Liver (tissue), 8 donors: ENCODE measurements at regions not wholly inside any gene's neighbourhood (a gene's known extent, or its start where the extent isn't known, plus 50 kb on each side); places are given as distances from the start of the nearest gene placed in this dataset.

Experiments
- DNase-seq: peaks from one replicate; pipeline ENCODE4 v3.0.0-alpha.2; 2017; ENCODE audit warnings: low spot score
- H3K27ac ChIP-seq, 2 donors: one replicate each; pipeline ENCODE4 v1.7.0; 2013; ENCODE audit warnings: inconsistent platforms in 2 of 2, low read length in 2 of 2, control low read depth in 1 of 2, low read depth in 1 of 2, mild to moderate bottlenecking in 1 of 2
- H3K27me3 ChIP-seq, 4 donors: one replicate each; pipeline versions ENCODE4 v1.6.1 to v1.7.0; 2013; ENCODE audit warnings: low read length in 3 of 4, inconsistent platforms in 1 of 4, mild to moderate bottlenecking in 1 of 4, moderate library complexity in 1 of 4; ENCODE audit not compliant: control insufficient read depth in 4 of 4, insufficient read depth in 4 of 4
- H3K36me3 ChIP-seq, 4 donors: one replicate each; pipeline versions ENCODE4 v1.6.1 to v1.7.0; 2013; ENCODE audit warnings: low read length in 3 of 4, mild to moderate bottlenecking in 3 of 4, low read depth in 1 of 4, moderate library complexity in 1 of 4; ENCODE audit not compliant: control insufficient read depth in 4 of 4, insufficient read depth in 3 of 4
- H3K4me1 ChIP-seq, 4 donors: one replicate each; pipeline versions ENCODE4 v1.6.1 to v1.7.0; 2013; ENCODE audit warnings: low read length in 3 of 4, mild to moderate bottlenecking in 3 of 4, moderate library complexity in 1 of 4; ENCODE audit not compliant: control insufficient read depth in 4 of 4, insufficient read depth in 4 of 4
- H3K4me3 ChIP-seq, 3 donors: one replicate each; pipeline versions ENCODE4 v1.6.1 to v1.7.0; 2013; ENCODE audit warnings: low read length in 3 of 3, control low read depth in 1 of 3, low read depth in 1 of 3, mild to moderate bottlenecking in 1 of 3
- H3K9ac ChIP-seq, 2 donors: one replicate each; pipeline ENCODE4 v1.7.0; 2013; ENCODE audit warnings: low read length in 2 of 2, mild to moderate bottlenecking in 2 of 2, moderate library complexity in 2 of 2, control low read depth in 1 of 2, low read depth in 1 of 2
- H3K9me3 ChIP-seq, 4 donors: one replicate each; pipeline versions ENCODE4 v1.6.1 to v1.7.0; 2013; ENCODE audit warnings: low read length in 3 of 4; ENCODE audit not compliant: control insufficient read depth in 4 of 4
- CTCF ChIP-seq: fragments of 150-350 bp; IDR thresholded peaks from 2 replicates; pipeline ENCODE4 v1.5.1; 2017; ENCODE audit warnings: improper control_type of control experiment, low read depth, low read length; ENCODE audit not compliant: missing input control
- EGR1 ChIP-seq, 2 donors: IDR thresholded peaks; 2 replicates each; pipeline ENCODE4 v1.6.1; 2016 to 2018; ENCODE audit warnings: antibody characterized with exemption in 2 of 2, low read depth in 2 of 2
- FOXA1 ChIP-seq: IDR thresholded peaks from 2 replicates; pipeline ENCODE4 v1.6.1; 2016; ENCODE audit warnings: antibody characterized with exemption
- FOXA2 ChIP-seq: IDR thresholded peaks from 2 replicates; pipeline ENCODE4 v1.6.1; 2016; ENCODE audit warnings: antibody characterized with exemption
- GABPA ChIP-seq, 2 donors: IDR thresholded peaks in 1 of 2; conservative IDR thresholded peaks in 1 of 2; 2 replicates each; pipeline ENCODE4 v1.6.1; 2016; ENCODE audit warnings: antibody characterized with exemption in 2 of 2, mild to moderate bottlenecking in 1 of 2, moderate library complexity in 1 of 2
- HNF4A ChIP-seq, 2 donors: conservative IDR thresholded peaks; 2 replicates each; pipeline ENCODE4 v1.6.1; 2016; ENCODE audit warnings: antibody characterized with exemption in 2 of 2, mild to moderate bottlenecking in 2 of 2
- HNF4G ChIP-seq: IDR thresholded peaks from 2 replicates; pipeline ENCODE4 v1.6.1; 2016; ENCODE audit warnings: antibody characterized with exemption
- JUND ChIP-seq, 2 donors: IDR thresholded peaks; 2 replicates each; pipeline ENCODE4 v1.6.1; 2016; ENCODE audit warnings: antibody characterized with exemption in 2 of 2
- MAX ChIP-seq: IDR thresholded peaks from 2 replicates; pipeline ENCODE4 v1.6.1; 2016; ENCODE audit warnings: antibody characterized with exemption
- NR2F2 ChIP-seq: IDR thresholded peaks from 2 replicates; pipeline ENCODE4 v1.6.1; 2016; ENCODE audit warnings: antibody characterized with exemption
- RAD21 ChIP-seq, 2 donors: IDR thresholded peaks; 2 replicates each; pipeline ENCODE4 v1.6.1; 2016; ENCODE audit warnings: antibody characterized with exemption in 2 of 2, mild to moderate bottlenecking in 2 of 2
- RXRA ChIP-seq, 2 donors: IDR thresholded peaks; 2 replicates each; pipeline ENCODE4 v1.6.1; 2017 to 2018; ENCODE audit warnings: antibody characterized with exemption in 2 of 2, mild to moderate bottlenecking in 1 of 2
- SP1 ChIP-seq: IDR thresholded peaks from 2 replicates; pipeline ENCODE4 v1.6.1; 2018; ENCODE audit warnings: antibody characterized with exemption, mild to moderate bottlenecking
- TAF1 ChIP-seq: conservative IDR thresholded peaks from 2 replicates; pipeline ENCODE4 v1.6.1; 2016; ENCODE audit warnings: antibody characterized with exemption, mild to moderate bottlenecking
- YY1 ChIP-seq: IDR thresholded peaks from 2 replicates; pipeline ENCODE4 v1.6.1; 2016; ENCODE audit warnings: antibody characterized with exemption, mild to moderate bottlenecking
- ZBTB33 ChIP-seq: IDR thresholded peaks from 2 replicates; pipeline ENCODE4 v1.6.1; 2016; ENCODE audit warnings: antibody characterized with exemption
- WGBS: extraction: QIAGEN DNeasy Blood & Tissue Kit; methylation state at CpG from one replicate; pipeline ENCODE4 v1.1.7; 2013; 5-methylcytosine and 5-hydroxymethylcytosine counted together
- TF ChIP-seq, protein P1 (sequence below): IDR thresholded peaks from 2 replicates; pipeline ENCODE4 v1.6.1; 2016; ENCODE audit warnings: antibody characterized with exemption
- TF ChIP-seq, protein P2 (sequence below): IDR thresholded peaks from 2 replicates; pipeline ENCODE4 v1.6.1; 2016; ENCODE audit warnings: antibody characterized with exemption, mild to moderate bottlenecking
- donor health status: healthy.
- donor health status: healthy.
- donor health status: healthy.
- donor health status: healthy.
- donor health status: healthy.

GRCh38 chr11:69430566-69430965 lies 50.9 kb upstream of the LINC01488 start:
- Histone ChIP-seq H3K9me3 (no peaks in the 10 kb centered on the region), H3K9ac (no peak overlapping the region), H3K27ac (peak overlapping the region in 1 of 2 donors; percentile 47), H3K4me1 (peaks cover 20 to 32% (median 26%) of the 10 kb centered on the region in 4 donors), H3K27me3 (no peaks in the 10 kb centered on the region), H3K36me3 (no peaks in the 10 kb centered on the region), H3K4me3 (no peak overlapping the region)
- 44% methylated on average over 5 of the region's 5 CpGs for WGBS
- no peak for DNase-seq
- TF ChIP-seq MAX: no peak
- peak; percentile 69 for TF ChIP-seq YY1
- TF ChIP-seq NR2F2: peak; percentile 79
- peak; percentile 76 for TF ChIP-seq SP1
- TF ChIP-seq CTCF: no peak
- TF ChIP-seq ZBTB33: no peak
- peak; percentile 95 to 97 for TF ChIP-seq JUND (IDR thresholded peaks at IDR 0.05)
- peak; percentile 82 for TF ChIP-seq FOXA2
- TF ChIP-seq, protein P1, sequence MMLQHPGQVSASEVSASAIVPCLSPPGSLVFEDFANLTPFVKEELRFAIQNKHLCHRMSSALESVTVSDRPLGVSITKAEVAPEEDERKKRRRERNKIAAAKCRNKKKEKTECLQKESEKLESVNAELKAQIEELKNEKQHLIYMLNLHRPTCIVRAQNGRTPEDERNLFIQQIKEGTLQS: no peak
- TF ChIP-seq, protein P2, sequence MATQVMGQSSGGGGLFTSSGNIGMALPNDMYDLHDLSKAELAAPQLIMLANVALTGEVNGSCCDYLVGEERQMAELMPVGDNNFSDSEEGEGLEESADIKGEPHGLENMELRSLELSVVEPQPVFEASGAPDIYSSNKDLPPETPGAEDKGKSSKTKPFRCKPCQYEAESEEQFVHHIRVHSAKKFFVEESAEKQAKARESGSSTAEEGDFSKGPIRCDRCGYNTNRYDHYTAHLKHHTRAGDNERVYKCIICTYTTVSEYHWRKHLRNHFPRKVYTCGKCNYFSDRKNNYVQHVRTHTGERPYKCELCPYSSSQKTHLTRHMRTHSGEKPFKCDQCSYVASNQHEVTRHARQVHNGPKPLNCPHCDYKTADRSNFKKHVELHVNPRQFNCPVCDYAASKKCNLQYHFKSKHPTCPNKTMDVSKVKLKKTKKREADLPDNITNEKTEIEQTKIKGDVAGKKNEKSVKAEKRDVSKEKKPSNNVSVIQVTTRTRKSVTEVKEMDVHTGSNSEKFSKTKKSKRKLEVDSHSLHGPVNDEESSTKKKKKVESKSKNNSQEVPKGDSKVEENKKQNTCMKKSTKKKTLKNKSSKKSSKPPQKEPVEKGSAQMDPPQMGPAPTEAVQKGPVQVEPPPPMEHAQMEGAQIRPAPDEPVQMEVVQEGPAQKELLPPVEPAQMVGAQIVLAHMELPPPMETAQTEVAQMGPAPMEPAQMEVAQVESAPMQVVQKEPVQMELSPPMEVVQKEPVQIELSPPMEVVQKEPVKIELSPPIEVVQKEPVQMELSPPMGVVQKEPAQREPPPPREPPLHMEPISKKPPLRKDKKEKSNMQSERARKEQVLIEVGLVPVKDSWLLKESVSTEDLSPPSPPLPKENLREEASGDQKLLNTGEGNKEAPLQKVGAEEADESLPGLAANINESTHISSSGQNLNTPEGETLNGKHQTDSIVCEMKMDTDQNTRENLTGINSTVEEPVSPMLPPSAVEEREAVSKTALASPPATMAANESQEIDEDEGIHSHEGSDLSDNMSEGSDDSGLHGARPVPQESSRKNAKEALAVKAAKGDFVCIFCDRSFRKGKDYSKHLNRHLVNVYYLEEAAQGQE: peak; percentile 78
- TF ChIP-seq RAD21 (IDR thresholded peaks at IDR 0.05): peak; percentile 67 to 68
- TF ChIP-seq HNF4A (conservative IDR thresholded peaks at IDR 0.05): peak; percentile 77 to 91
- peak; percentile 73 for TF ChIP-seq FOXA1
- peak in 1 of 2 donors; percentile 83 for TF ChIP-seq EGR1 (IDR thresholded peaks at IDR 0.05; ENCODE audit: low read depth in 2 of 2)
- TF ChIP-seq RXRA (IDR thresholded peaks at IDR 0.05): peak; percentile 88 to 98
- no peak for TF ChIP-seq TAF1
- no peak for TF ChIP-seq HNF4G
- no peak for TF ChIP-seq GABPA (IDR thresholded peaks at IDR 0.05 in 1 of 2, conservative IDR thresholded peaks at IDR 0.05 in 1 of 2)
